ENCODE measurements at regions not wholly inside any gene's neighbourhood (a gene's known extent, or its start where the extent isn't known, plus 50 kb on each side); places are given as distances from the start of the nearest gene placed in this dataset.

DNA sequence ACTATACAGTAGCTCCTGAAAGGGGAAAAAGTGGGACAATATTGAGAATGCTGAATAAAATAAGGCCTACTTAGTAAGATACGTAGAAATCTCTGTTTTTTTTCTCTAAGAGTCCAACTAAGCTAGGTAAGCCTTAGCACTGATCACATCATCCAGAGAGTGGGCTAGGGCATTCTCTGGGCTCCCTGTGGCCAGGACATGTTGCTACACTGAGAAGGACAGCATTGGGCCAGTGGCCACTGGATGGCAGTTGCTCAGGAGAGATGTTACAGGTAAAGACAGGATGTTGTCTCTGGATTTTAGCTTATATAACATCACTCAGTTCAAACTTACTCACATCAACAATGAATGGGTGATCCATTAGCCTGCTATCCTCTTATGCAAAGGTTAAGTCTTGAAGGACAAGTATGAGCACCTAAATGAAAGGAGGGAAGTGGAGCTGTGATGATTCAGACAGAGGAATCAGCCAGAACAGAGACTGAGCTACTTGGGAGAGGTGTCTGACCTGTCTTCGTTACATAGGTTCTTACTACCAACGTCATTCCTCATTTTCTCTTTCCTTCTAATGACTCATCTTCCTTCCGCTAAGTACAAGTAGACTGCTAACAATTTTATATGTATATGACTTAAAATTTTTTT lies 226.6 kb upstream of the ADCY2 start:
- H4K5ac ChIP-seq (ENCODE audit: low read depth, low read length), result no peak overlapping the region
- ChIA-PET POLR2A (ENCODE audit: unreplicated experiment) (no interaction called here), CTCF (no interaction called here)
- no peak overlapping the region for H4K8ac ChIP-seq (ENCODE audit: low read depth in 2 of 2, low read length in 2 of 2)
- H3K9me3 ChIP-seq (ENCODE audit: control insufficient read depth, insufficient read depth, low read length), result no peaks in the 10 kb centered on the region; the same call in 1 of the 2 replicates
- no peak overlapping the region for H3K9ac ChIP-seq (ENCODE audit: low read depth, low read length)
- no peak for DNase-seq
- H2BK15ac ChIP-seq (ENCODE audit: low read depth, low read length), result no peak overlapping the region
- H2BK120ac ChIP-seq (ENCODE audit: low read depth, low read length), result no peak overlapping the region
- H4K91ac ChIP-seq (ENCODE audit: insufficient read depth, low read depth, low read length), result no peak overlapping the region
- TF ChIP-seq RAD21 (IDR thresholded peaks at IDR 0.05; ENCODE audit: low read length) (no peak), RFX5 (IDR thresholded peaks at IDR 0.05; ENCODE audit: low read depth, low read length) (no peak), CHD1 (IDR thresholded peaks at IDR 0.05; ENCODE audit: low read depth, low read length) (no peak), NFE2L2 (IDR thresholded peaks at IDR 0.05; ENCODE audit: low read depth, low read length) (no peak), MAFK (IDR thresholded peaks at IDR 0.05; ENCODE audit: low read depth, low read length) (no peak), CEBPB (IDR thresholded peaks at IDR 0.05; ENCODE audit: low read depth, low read length) (no peak), POLR2A (IDR thresholded peaks at IDR 0.05; ENCODE audit: low read depth, low read length) (no peak), MXI1 (IDR thresholded peaks at IDR 0.05; ENCODE audit: borderline replicate concordance, low read depth, low read length) (no peak), MAZ (IDR thresholded peaks at IDR 0.05; ENCODE audit: borderline replicate concordance, low read depth, low read length) (no peak), FOS (IDR thresholded peaks at IDR 0.05; ENCODE audit: low read depth, low read length) (no peak)
- TF ChIP-seq, protein P1, sequence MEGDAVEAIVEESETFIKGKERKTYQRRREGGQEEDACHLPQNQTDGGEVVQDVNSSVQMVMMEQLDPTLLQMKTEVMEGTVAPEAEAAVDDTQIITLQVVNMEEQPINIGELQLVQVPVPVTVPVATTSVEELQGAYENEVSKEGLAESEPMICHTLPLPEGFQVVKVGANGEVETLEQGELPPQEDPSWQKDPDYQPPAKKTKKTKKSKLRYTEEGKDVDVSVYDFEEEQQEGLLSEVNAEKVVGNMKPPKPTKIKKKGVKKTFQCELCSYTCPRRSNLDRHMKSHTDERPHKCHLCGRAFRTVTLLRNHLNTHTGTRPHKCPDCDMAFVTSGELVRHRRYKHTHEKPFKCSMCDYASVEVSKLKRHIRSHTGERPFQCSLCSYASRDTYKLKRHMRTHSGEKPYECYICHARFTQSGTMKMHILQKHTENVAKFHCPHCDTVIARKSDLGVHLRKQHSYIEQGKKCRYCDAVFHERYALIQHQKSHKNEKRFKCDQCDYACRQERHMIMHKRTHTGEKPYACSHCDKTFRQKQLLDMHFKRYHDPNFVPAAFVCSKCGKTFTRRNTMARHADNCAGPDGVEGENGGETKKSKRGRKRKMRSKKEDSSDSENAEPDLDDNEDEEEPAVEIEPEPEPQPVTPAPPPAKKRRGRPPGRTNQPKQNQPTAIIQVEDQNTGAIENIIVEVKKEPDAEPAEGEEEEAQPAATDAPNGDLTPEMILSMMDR (conservative IDR thresholded peaks at IDR 0.05; ENCODE audit: low read depth, low read length), result no peak
- TF ChIP-seq, protein P2, sequence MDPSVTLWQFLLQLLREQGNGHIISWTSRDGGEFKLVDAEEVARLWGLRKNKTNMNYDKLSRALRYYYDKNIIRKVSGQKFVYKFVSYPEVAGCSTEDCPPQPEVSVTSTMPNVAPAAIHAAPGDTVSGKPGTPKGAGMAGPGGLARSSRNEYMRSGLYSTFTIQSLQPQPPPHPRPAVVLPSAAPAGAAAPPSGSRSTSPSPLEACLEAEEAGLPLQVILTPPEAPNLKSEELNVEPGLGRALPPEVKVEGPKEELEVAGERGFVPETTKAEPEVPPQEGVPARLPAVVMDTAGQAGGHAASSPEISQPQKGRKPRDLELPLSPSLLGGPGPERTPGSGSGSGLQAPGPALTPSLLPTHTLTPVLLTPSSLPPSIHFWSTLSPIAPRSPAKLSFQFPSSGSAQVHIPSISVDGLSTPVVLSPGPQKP (IDR thresholded peaks at IDR 0.05; ENCODE audit: borderline replicate concordance, low read depth, low read length), result no peak
- TF ChIP-seq, protein P3, sequence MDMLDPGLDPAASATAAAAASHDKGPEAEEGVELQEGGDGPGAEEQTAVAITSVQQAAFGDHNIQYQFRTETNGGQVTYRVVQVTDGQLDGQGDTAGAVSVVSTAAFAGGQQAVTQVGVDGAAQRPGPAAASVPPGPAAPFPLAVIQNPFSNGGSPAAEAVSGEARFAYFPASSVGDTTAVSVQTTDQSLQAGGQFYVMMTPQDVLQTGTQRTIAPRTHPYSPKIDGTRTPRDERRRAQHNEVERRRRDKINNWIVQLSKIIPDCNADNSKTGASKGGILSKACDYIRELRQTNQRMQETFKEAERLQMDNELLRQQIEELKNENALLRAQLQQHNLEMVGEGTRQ (IDR thresholded peaks at IDR 0.05; ENCODE audit: low read depth, low read length), result no peak
- dilution Hi-C loops (cut with HindIII; ENCODE audit: low sequenced_read_pairs, unreplicated experiment) (no loop called here), in situ Hi-C loops (cut with MboI; ENCODE audit: low sequenced_read_pairs) (no loop called here), intact Hi-C loops (cut with micrococcal nuclease) (no loop called here)
- no peak overlapping the region for H3K14ac ChIP-seq (replicated peaks; ENCODE audit: low read depth, low read length)
- H3K9me1 ChIP-seq (ENCODE audit: insufficient read depth, low read length), result no peaks in the 10 kb centered on the region
- no peak overlapping the region for H2AK5ac ChIP-seq (ENCODE audit: low read depth, low read length)
- no peak overlapping the region for H3K23ac ChIP-seq (ENCODE audit: low read depth, low read length)
- no CpG with 5 or more reads among the region's 4 CpGs for whole genome bisulfite sequencing, 2 experiments (ENCODE audit: extremely low coverage in 2 of 2, insufficient read length in 1 of 2)
- no peak overlapping the region for H3K4me3 ChIP-seq (ENCODE audit: insufficient read depth, low read depth, low read length)
- H3K27ac ChIP-seq (ENCODE audit: insufficient read depth, low read length), result no peak overlapping the region
- no peaks in the 10 kb centered on the region for H3K27me3 ChIP-seq (ENCODE audit: control insufficient read depth, insufficient read depth, low read length)
- no TSS peak for BruUV-seq (replicated peaks)
- no peaks in the 10 kb centered on the region for H3K79me1 ChIP-seq (ENCODE audit: low read depth in 1 of 2, low read length in 2 of 2)
- H3K36me3 ChIP-seq (ENCODE audit: control insufficient read depth, insufficient read depth, low read length), result no peaks in the 10 kb centered on the region
- no peak overlapping the region for H2BK5ac ChIP-seq (ENCODE audit: low read depth, low read length, poor library complexity, severe bottlenecking)
- H3K56ac ChIP-seq (ENCODE audit: extremely low read depth, insufficient read depth, low read length), result no peak overlapping the region
- H3K18ac ChIP-seq (ENCODE audit: low read depth, low read length), result no peak overlapping the region
- no peaks in the 10 kb centered on the region for H3K4me1 ChIP-seq (ENCODE audit: control insufficient read depth, insufficient read depth, low read length)
- no peaks in the 10 kb centered on the region for H4K20me1 ChIP-seq (ENCODE audit: insufficient read depth, low read length)
- H2AFZ ChIP-seq (replicated peaks; ENCODE audit: low read length, poor library complexity), result no peak overlapping the region
- H2BK20ac ChIP-seq (ENCODE audit: low read depth, low read length), result no peak overlapping the region
- H3K4me2 ChIP-seq (ENCODE audit: low read depth, low read length), result no peak overlapping the region
- H2AK9ac ChIP-seq (replicated peaks; ENCODE audit: low read depth, low read length, poor library complexity), result no peak overlapping the region
- no peak for ATAC-seq (ENCODE audit: low read depth)
- H3K4ac ChIP-seq (ENCODE audit: low read depth, low read length), result no peak overlapping the region

Measured in IMR-90 (cell line).